ACC112 (cell line): ENCODE measurements at regions not wholly inside any gene's neighbourhood (a gene's known extent, or its start where the extent isn't known, plus 50 kb on each side); places are given as distances from the start of the nearest gene placed in this dataset.

Experiments
- H2AFZ ChIP-seq: fragments of 200-600 bp; sonication (generic); one replicate; pipeline ENCODE4 v1.6.0; 2017; ENCODE audit warnings: antibody characterized with exemption, low read length; ENCODE audit not compliant: unreplicated experiment
- H3K27ac ChIP-seq: fragments of 200-600 bp; sonication (generic); 2 replicates; pipeline ENCODE4 v1.5.1; 2014; ENCODE audit warnings: low read depth, mild to moderate bottlenecking, antibody characterized with exemption, low read length, moderate library complexity
- H3K27me3 ChIP-seq: fragments of 200-600 bp; sonication (generic); 2 replicates; pipeline ENCODE4 v1.6.1; 2014; ENCODE audit warnings: mild to moderate bottlenecking, antibody characterized with exemption, low read length, moderate library complexity, mixed read lengths; ENCODE audit not compliant: insufficient read depth
- H3K36me3 ChIP-seq: fragments of 200-600 bp; sonication (generic); 2 replicates; pipeline ENCODE4 v1.6.1; 2016; ENCODE audit warnings: mild to moderate bottlenecking, antibody characterized with exemption, low read length, moderate library complexity, mixed read lengths; ENCODE audit not compliant: insufficient read depth
- H3K4me1 ChIP-seq: fragments of 200-600 bp; sonication (generic); one replicate; pipeline ENCODE4 v1.6.1; 2016; ENCODE audit warnings: low read length, mixed read lengths; ENCODE audit not compliant: insufficient read depth, unreplicated experiment, control insufficient read depth
- H3K4me3 ChIP-seq: fragments of 200-600 bp; sonication (generic); 2 replicates; pipeline ENCODE4 v1.5.1; 2014; ENCODE audit warnings: mild to moderate bottlenecking, low read depth, low read length
- H3K79me2 ChIP-seq: fragments of 200-600 bp; sonication (generic); one replicate; pipeline ENCODE4 v1.6.0; 2016; ENCODE audit warnings: low read length; ENCODE audit not compliant: control insufficient read depth, unreplicated experiment, insufficient read depth

DNA sequence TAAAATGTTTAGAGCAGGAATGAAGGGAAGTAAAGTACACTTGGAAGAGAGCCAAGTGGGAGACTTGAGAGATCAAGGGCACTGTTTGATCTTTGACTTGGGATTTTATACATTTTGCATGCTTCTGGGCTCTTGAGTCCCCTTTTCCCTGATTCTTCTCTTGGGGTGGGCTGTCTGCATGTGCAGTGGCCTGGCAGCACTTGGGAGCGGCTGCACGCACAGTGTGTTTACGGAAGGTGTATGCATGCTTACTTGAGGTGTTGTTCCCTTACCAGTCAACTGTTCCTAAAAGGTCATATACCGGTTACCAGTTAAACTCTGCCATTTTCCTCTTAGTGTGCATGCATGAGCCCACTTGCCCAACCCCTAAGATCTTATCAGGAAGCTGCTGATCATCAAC lies 377.7 kb downstream of the CYLC2 start:
- no peaks in the 10 kb centered on the region for H3K4me1 ChIP-seq
- H3K79me2 ChIP-seq: no peaks in the 10 kb centered on the region
- no peak overlapping the region for H3K27ac ChIP-seq

DNA sequence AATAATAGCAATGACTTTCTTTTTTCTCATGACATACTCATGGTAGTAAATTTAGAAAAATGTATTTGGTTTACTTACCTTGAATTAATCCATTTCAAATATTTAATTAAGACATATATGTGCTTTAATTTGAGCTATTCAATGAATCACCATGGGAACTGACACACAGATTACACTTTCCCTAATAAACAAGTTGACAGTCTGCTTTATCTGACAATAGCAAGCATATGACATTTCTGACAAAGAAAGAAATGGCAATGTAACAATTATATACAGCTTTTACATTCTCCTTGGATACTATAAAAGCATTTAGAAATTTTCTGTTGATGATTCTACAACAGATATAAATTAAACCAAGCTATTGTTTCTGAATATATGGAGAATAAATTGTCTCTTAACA lies 382.5 kb downstream of the CYLC2 start:
- no peaks in the 10 kb centered on the region for H3K27me3 ChIP-seq
- H3K27ac ChIP-seq: no peak overlapping the region
- H2AFZ ChIP-seq: no peak overlapping the region
- no peaks in the 10 kb centered on the region for H3K4me1 ChIP-seq
- no peak overlapping the region for H3K4me3 ChIP-seq
- no peaks in the 10 kb centered on the region for H3K79me2 ChIP-seq
- no peaks in the 10 kb centered on the region for H3K36me3 ChIP-seq

More for the DNA sequence above, 377.7 kb downstream of the CYLC2 start:
- Histone ChIP-seq H3K36me3 (no peaks in the 10 kb centered on the region), H2AFZ (no peak overlapping the region), H3K4me3 (no peak overlapping the region), H3K27me3 (no peaks in the 10 kb centered on the region)

DNA sequence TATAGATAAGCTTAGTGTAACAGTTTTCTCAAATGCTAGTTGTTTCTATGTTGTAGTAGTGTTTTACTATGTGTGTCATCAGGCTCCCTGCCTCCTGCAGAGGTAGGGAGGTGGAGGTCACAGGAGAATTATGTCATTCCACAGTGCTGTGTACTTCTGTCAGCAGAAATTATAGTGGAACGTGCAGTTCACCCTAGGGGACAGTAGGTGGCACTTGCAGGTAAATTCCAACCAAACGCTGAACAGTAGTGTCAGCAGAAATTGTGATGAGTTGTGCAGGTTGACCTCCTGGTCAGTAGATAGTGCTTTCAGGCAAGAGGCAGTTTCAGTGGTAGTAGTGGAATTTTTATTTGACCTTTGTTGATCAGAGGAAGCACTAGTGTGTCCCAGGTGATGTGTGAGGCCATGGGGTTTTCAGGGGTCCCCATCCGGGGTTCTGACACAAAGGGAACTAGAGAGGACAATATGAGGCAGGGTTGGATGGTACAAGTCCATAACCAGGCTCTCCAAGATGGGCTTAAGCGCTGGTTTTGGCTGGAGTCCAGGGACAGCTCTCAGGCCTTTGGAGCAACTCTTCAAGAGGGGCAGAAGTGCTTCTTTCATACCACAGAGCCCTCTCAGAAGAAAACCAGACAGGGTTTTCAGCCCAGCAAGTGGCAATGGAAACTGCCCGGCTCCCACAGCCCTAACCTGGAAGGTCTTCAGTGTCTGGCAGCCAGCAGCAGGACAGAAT lies 402.9 kb downstream of the CYLC2 start:
- Histone ChIP-seq H3K4me1 (no peaks in the 10 kb centered on the region), H3K4me3 (no peak overlapping the region), H3K27ac (no peak overlapping the region), H3K36me3 (no peaks in the 10 kb centered on the region), H2AFZ (no peak overlapping the region), H3K27me3 (no peaks in the 10 kb centered on the region), H3K79me2 (no peaks in the 10 kb centered on the region)

DNA sequence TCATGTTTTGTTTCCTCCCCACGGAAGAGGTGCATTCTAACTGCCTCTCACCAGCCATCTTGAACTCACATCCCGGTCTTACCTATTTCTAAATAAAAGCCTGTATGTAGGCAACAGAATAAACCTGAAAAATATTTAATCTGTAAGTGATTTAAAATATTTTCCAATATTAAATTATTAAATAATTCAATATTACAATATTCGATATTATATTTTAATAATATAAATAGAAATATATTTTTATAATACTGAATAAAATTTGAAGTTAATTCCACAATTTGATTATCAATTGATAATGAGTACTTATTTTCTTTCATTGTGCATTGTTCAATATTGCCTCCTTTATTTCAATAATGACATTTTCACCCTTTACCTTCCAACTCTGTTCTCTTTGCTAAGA lies 404.4 kb downstream of the CYLC2 start:
- Histone ChIP-seq H3K4me3 (no peak overlapping the region), H2AFZ (no peak overlapping the region), H3K27ac (no peak overlapping the region), H3K79me2 (no peaks in the 10 kb centered on the region), H3K4me1 (no peaks in the 10 kb centered on the region), H3K27me3 (no peaks in the 10 kb centered on the region), H3K36me3 (no peaks in the 10 kb centered on the region)

DNA sequence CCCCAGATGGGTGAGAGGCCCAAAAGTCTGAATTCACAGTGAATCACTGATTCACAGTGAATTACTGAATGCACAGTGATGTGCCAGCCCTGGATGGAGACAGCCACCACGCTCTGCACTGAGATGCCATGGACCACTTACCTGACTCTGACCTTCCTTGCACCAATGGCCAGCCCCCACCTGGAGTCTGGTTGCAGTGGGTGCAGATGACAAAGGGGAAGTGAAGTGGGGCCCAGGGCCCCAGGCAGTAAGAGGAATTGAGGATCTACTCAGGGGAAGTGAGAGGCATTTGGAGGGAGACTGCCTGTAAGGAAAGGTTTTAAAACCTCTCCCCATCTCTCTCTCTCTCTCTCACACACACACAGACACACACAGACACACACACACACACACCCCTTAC lies 412.1 kb downstream of the CYLC2 start:
- Histone ChIP-seq H3K36me3 (no peaks in the 10 kb centered on the region), H3K4me1 (no peaks in the 10 kb centered on the region), H2AFZ (no peak overlapping the region), H3K27me3 (no peaks in the 10 kb centered on the region), H3K27ac (no peak overlapping the region), H3K79me2 (no peaks in the 10 kb centered on the region), H3K4me3 (no peak overlapping the region)

DNA sequence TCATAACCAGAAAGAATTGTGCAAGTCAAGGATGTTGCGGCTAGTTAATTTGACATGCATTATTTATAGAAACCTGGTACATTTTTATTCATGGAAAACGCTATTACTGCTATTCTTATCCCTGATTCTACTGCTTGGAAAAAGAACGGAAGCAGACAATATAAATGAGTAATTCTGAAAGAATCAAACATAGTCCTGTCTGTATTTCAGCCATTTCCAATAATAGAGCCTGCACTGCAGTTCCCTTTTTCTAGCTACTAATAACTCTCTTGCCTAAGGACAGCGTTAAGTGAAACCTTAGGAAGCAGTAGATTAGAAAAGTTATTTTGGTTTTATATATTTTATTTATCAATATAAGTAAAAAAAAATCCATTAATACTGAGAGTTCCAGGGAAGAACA lies 414.9 kb downstream of the CYLC2 start:
- H3K4me3 ChIP-seq: no peak overlapping the region
- H3K27ac ChIP-seq: no peak overlapping the region
- H3K36me3 ChIP-seq: no peaks in the 10 kb centered on the region
- no peaks in the 10 kb centered on the region for H3K79me2 ChIP-seq
- no peak overlapping the region for H2AFZ ChIP-seq
- H3K4me1 ChIP-seq: no peaks in the 10 kb centered on the region
- no peaks in the 10 kb centered on the region for H3K27me3 ChIP-seq

DNA sequence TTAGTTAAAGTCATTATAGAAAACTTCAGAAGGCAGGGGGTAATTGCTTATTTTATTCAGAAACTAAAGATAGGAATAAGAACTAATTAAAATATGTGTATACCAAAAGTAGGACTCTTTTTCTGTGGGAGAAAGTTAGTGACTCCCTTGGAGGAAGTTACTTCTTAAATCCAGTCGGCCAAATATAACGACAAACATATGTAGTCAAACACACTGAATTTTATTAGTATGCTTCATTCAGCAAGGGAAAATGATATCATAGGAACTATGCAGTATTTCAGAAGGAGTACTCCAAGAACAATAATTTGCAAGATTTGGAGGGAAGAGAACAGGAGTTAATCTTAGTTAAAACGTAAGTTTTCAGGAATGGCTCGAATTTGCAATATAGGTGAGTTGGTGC lies 432.6 kb downstream of the CYLC2 start:
- Histone ChIP-seq H3K79me2 (no peaks in the 10 kb centered on the region), H3K4me3 (no peak overlapping the region), H3K4me1 (no peaks in the 10 kb centered on the region), H3K27ac (no peak overlapping the region), H3K27me3 (no peaks in the 10 kb centered on the region), H2AFZ (no peak overlapping the region), H3K36me3 (no peaks in the 10 kb centered on the region)

DNA sequence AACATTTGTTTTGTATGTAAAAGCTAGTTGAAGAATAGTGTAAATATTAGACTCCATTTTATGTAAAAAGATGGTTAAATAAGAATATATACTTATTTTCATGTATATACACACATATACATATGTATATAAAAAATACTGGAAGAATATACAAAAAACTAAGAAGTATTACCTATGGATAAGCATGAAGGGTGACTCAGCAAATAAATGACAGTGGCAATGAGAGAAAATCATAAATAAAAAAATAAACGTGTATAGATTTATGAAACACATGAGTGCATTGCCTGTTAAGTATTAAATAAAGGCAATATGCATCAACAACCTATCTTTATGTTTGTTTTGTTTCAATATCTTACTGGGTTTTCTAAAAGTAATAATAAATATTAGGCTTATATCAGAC lies 435.3 kb downstream of the CYLC2 start:
- Histone ChIP-seq H3K4me3 (no peak overlapping the region), H3K4me1 (no peaks in the 10 kb centered on the region), H3K36me3 (no peaks in the 10 kb centered on the region), H3K27ac (no peak overlapping the region), H2AFZ (no peak overlapping the region), H3K79me2 (no peaks in the 10 kb centered on the region), H3K27me3 (no peaks in the 10 kb centered on the region)

DNA sequence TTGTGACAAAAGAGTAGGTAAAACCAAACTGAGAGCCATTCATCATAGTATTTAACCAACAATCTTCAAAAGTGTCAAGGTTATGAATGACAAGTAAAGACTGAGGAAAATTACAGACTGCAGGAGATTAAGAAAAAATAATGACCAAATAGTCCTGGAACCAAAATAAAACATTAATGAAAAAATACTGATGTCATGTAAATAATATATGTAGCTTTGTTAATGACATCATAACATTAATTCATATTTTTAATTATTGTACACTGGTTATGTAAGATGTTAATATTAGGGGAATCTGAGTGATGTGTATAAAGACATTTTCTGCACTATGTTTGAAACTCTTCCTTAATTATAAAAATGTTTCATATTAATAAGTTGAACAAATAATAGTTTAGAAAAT lies 436.7 kb downstream of the CYLC2 start:
- Histone ChIP-seq H2AFZ (no peak overlapping the region), H3K79me2 (no peaks in the 10 kb centered on the region), H3K27ac (no peak overlapping the region), H3K36me3 (no peaks in the 10 kb centered on the region), H3K4me1 (no peaks in the 10 kb centered on the region), H3K4me3 (no peak overlapping the region), H3K27me3 (no peaks in the 10 kb centered on the region)

DNA sequence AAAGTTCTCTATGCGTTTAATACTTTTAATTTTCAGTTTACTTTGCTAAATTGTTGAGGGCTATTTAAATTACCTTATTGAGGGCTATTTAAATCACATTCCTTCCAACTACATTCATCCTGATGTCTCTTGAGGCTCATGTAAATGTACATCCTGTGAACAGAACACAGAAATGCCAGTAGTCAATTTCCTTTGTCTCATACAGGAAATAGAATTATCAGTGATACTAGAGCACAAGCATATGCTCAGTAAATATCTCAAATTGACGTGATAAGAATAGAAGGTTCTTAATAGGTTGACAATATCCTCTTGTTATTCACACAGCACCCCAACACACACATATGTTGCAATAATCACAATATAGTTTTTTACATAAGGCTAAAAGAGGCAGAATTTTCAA lies 449.0 kb downstream of the CYLC2 start:
- Histone ChIP-seq H3K79me2 (no peaks in the 10 kb centered on the region), H3K36me3 (no peaks in the 10 kb centered on the region), H3K4me3 (peak overlapping the region; percentile 42), H3K27me3 (no peaks in the 10 kb centered on the region), H2AFZ (peak overlapping the region; percentile 69), H3K27ac (no peak overlapping the region), H3K4me1 (no peaks in the 10 kb centered on the region)

DNA sequence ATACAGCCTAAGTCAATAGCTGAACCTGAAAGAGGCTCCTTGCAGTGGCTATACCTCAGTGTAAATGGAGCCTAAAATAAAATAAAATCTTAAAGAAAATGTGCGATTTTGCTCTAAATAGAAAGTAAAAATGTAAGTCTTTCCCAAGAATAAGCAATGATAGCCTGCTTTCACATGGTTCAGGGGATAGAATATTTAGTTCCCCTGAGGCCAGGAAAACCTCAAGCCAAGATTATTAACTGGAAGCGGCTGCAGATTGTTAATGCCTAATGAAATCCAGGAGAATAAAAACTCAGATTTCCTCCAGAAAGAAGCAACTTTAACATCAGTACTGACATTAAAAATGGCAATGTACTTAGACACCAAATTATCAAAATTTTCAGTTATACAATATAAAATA lies 463.7 kb downstream of the CYLC2 start:
- Histone ChIP-seq H3K27ac (no peak overlapping the region), H3K27me3 (no peaks in the 10 kb centered on the region), H3K36me3 (no peaks in the 10 kb centered on the region), H3K79me2 (no peaks in the 10 kb centered on the region), H3K4me3 (no peak overlapping the region), H3K4me1 (no peaks in the 10 kb centered on the region), H2AFZ (no peak overlapping the region)
